HG03432 (cell line): ENCODE measurements at regions not wholly inside any gene's neighbourhood (a gene's known extent, or its start where the extent isn't known, plus 50 kb on each side); places are given as distances from the start of the nearest gene placed in this dataset.
A peak's percentile ranks its signal among the peaks of the same experiment; 100 is the strongest.
"Not testable (repeated sequence)": the region's sequence is repeated elsewhere in the genome, so short reads cannot be mapped to it uniquely, and the experiment has no call there.

ENCODE experiments used
- ATAC-seq: cut with Tn5 transposase; IDR thresholded peaks from one replicate; pipeline ENCODE4 v1.9.1; 2021; ENCODE audit warnings: mild to moderate bottlenecking, moderate library complexity; ENCODE audit not compliant: unreplicated experiment

DNA sequence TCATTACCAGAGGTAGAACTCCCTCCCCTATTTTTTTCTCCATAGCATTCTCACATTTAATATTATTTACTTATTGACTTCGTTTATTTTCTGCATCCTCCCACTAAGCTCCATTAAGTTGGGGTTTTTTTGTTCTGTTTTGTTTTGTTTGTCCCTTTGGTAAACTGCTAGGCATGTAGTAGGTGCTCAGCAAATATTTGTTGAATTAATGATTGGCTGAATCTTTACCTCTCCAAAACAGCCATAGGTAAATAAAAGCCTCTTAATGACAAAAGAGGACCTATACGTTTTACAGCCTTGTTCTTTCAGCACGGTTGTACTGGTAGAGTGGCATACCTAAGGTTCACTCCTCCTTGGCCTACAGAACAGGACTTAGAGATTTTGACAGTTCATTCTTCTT is 52.0 kb downstream of the PRORP start:
- ATAC-seq = no peak

- ATAC-seq = no peak
These were observed 57.8 kb downstream of the PRORP start for GRCh38 chr14:35180179-35180578.

GRCh38 chr14:35184891-35185290 is 62.5 kb downstream of the PRORP start:
- peak; percentile 51 for ATAC-seq

- no peak for ATAC-seq
These were observed 67.1 kb downstream of the PRORP start for GRCh38 chr14:35189422-35189821.

GRCh38 chr14:35193161-35193560 is 70.8 kb downstream of the PRORP start:
- ATAC-seq = no peak

GRCh38 chr14:35194183-35194582 is 71.8 kb downstream of the PRORP start:
- ATAC-seq = not testable (repeated sequence)

DNA sequence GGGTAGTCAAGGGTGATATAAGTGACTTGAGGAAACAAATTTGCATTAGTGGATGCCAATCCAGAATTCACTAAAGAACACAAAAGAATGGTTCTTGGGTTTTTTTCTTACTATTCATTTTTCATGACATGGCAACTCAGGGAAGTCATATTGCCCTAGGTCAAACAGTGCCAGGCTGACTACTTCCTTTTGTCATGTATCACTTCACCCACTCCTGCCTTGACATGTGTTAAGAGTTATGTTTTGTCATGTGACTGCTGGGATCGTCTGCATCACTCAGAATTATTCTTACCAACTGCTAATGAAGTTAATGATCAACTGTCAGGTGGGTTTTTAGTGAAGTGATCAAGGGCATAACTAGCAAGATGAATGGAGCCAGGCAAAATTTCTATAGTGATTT is 74.2 kb downstream of the PRORP start:
- no peak for ATAC-seq

- ATAC-seq = no peak
These were observed 74.7 kb downstream of the PRORP start for GRCh38 chr14:35197015-35197414.

DNA sequence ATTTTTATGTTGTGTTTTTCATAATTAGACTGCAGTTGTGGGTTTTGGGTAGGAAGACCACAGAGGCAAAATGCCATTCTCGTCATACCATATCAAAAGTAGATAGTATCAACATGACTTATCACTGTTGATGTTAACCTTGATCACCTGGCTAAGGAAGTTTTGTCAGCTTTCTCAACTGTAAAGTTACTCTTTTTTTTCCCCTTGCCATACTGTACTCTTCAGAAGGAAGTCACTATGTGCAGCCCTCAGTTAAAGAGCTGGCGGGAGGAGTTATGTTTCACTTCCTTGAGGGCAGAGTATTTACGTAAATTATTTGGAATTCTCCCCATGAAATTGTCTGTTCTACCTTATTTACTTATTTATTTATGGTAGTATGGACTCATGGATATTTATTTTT is 78.7 kb downstream of the PRORP start:
- no peak for ATAC-seq

- ATAC-seq = no peak
These were observed 79.8 kb downstream of the PRORP start for GRCh38 chr14:35202195-35202594.

DNA sequence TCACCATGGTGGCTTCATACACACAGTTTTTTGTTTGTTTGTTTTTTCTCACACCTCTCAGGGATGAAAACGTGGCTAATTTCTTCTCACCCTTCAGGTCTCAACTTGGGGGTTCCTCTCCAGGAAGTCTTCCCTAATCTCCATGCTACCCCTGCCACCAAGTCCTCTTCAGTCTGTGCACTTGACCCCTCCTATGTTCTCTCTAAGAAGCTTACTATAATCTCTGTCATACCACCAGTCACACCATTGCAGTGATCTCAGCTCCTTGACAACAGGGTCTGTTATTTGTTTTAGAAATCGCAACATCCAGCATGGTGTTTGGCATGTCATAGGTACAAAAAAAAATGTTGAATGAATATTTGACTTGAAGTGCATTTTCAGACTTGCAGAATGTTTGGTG is 83.4 kb downstream of the PRORP start:
- ATAC-seq = no peak

GRCh38 chr14:35211067-35211466 is 81.1 kb upstream of the PSMA6 start:
- no peak for ATAC-seq

DNA sequence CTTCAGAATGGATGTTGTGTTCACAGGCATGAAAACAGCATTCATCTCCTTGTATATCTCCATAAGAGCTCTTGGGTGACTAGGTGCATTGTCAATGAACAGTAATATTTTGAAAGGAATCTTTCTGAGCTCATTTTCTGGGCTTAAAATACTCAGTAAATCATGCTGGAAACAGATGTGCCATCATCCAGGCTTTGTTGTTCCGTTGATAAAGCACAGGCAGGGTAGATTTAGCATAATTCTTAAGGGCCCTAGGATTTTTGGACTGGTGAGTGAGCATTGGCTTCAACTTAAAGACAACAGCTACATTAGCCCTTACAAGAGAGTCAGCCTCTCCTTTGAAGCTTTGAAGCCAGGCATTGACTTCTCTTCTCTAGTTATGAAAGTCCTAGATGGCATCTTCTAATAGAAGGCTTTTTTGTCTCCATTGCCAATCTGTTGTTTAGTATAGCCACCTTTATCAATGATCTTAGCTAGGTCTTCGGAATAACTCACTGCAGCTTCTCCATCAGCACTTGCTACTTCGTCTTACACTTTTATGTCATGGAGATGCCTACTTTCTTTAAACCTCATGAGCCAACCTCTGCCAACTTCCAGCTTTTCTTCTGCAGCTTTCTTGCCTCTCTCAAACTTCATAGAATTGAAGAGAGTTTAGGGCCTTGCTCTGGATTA is 79.6 kb upstream of the PSMA6 start:
- ATAC-seq = no peak

DNA sequence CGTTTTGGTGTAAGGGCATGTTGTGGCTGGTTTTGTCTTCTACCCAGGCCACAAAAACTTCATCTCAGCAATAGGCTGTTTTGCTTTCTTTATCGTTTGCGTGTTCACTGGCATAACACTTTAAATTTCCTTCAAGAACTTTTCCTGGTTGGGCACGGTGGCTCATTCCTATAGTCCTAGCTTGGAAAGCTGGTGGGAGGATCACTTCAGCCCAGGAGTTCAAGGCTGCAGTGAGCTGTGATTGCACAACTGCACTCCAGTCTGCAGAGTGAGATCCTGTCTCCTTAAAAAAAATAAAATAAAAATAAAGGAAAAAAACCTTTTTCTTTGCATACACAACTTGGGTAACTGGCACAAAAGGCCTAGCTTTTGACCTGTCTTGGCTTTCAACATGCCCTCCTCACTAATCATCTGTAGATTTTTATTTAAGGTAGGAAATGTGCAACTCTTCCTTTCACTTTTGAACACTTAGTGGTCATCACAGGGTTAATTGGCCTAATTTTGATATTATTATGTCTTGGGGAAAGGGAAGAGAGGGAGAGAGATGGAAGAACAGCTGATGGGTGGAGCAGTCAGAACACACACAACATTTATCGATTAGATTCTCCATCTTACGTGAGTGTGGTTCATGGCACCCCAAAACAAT is 78.9 kb upstream of the PSMA6 start:
- ATAC-seq = no peak

DNA sequence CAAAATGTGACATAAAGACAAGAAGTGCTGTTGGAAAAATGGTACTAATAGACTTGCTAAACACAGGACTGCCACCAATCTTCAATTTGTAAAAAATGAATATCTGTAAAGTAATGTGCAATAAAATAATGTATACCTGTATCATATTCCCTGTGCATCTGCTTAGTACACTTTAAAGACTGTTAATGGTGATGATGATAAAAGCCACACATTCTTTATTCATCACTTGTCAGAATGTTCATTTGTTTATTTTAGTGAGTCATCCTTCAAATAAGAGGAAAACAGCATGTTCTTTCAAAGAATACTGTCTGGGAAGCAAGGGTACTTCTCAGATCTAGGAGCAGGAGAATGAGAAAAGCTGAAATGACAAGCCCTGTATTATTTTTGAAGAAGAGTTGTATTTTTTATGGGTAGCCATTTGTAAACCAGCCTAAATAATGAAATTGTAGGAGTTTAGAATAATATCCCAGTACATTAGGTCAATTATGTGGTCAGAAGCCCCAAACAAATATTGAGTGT is 78.3 kb upstream of the PSMA6 start:
- no peak for ATAC-seq

DNA sequence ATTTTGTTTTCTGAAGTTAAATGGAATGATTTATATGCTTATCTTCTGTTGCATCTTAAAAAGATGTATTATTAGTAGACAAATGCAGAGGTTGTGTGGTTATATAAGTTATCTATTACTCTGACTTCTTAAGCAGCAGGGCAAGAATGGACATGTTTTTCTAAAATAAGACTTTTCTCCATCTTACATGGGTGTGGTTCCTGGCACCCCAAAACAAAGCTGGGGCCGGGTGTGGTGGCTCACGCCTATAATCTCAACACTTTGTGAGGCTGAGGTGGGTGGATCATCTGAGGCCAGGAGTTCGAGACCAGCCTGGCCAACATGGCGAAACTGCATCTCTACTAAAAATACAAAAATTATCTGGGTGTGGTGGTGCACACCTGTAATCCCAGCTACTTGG is 77.8 kb upstream of the PSMA6 start:
- ATAC-seq = not testable (repeated sequence)

- ATAC-seq = no peak
These were observed 76.9 kb upstream of the PSMA6 start for GRCh38 chr14:35215110-35215813.

- ATAC-seq = not testable (repeated sequence)
These were observed 74.0 kb upstream of the PSMA6 start for GRCh38 chr14:35218176-35218575.

DNA sequence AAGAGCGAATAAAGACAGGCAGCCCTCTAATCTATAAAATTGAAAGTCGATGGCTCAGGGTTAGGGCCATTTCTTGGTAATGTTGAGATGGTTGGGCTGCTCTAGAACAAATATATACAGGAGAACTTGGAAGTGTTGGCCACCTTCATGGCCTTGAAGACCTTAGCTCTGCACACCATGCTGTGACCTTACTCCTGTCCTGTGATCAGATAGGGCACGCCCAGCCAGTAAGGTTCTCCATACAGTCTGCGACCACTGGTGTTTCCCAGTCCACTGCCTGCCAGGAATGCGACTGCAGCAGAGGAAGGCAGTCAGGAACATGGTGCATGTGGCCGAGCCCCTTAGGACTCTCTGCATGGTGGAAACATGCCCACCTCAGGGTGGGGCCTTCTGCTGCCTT is 73.2 kb upstream of the PSMA6 start:
- no peak for ATAC-seq

DNA sequence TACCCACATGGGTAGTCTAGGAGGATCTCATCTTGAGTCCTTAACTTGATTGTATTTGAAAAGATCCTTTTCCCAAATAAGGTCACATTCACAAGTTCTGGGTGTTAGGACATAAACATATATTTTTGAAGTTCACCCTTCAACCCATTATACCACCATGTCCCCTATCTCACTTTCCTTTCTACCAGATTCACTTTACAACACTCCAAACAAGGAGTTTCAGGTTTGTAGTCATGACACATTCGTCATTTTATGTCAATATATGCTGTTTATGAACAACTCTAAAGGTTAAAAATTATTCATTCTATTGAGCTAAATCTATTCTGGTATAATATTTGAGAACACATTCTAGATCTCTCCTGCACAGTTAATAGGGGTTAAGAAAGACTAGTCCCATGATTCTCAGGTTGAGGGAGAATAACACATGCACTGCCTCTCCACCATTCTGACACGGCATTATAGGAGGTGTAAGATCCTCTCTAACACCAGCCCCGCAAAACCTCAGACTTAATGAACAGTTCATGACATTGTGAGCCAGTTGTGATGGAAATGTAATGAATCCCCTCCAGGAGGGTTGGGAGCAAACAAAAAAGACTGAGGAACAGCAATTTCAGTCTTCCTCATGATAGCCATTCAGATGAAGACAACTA is 72.0 kb upstream of the PSMA6 start:
- no peak for ATAC-seq

GRCh38 chr14:35220920-35221319 is 71.3 kb upstream of the PSMA6 start:
- ATAC-seq = no peak
